Small intestine (tissue), 7 donors: ENCODE measurements at regions not wholly inside any gene's neighbourhood (a gene's known extent, or its start where the extent isn't known, plus 50 kb on each side); places are given as distances from the start of the nearest gene placed in this dataset.
A peak's percentile ranks its signal among the peaks of the same experiment; 100 is the strongest.

Source experiments
- DNase-seq, 2 donors: peaks; one replicate each; pipeline versions ENCODE4 v3.0.0 to v3.0.0-alpha.2; 2013
- FAIRE-seq: peaks from 2 replicates; lab custom pipeline; 2012; peaks lifted over from hg19 to GRCh38; lab: Jason Lieb, UNC
- H3K27ac ChIP-seq, 3 donors: one replicate each; pipeline ENCODE4 v1.5.1; 2013; ENCODE audit warnings: low read length in 2 of 3, mild to moderate bottlenecking in 2 of 3, control low read depth in 1 of 3, inconsistent platforms in 1 of 3, low read depth in 1 of 3, moderate library complexity in 1 of 3
- H3K27me3 ChIP-seq, 3 donors: one replicate each; pipeline ENCODE4 v1.6.1; 2013; ENCODE audit warnings: low read length in 3 of 3, inconsistent platforms in 1 of 3; ENCODE audit not compliant: control insufficient read depth in 3 of 3, insufficient read depth in 3 of 3
- H3K36me3 ChIP-seq, 3 donors: one replicate each; pipeline ENCODE4 v1.6.1; 2013; ENCODE audit warnings: low read length in 3 of 3, inconsistent platforms in 1 of 3, low read depth in 1 of 3, mild to moderate bottlenecking in 1 of 3, moderate library complexity in 1 of 3; ENCODE audit not compliant: control insufficient read depth in 3 of 3, insufficient read depth in 2 of 3
- H3K4me1 ChIP-seq, 3 donors: one replicate each; pipeline ENCODE4 v1.6.1; 2013; ENCODE audit warnings: low read length in 2 of 3, inconsistent platforms in 1 of 3, low read depth in 1 of 3, mild to moderate bottlenecking in 1 of 3, moderate library complexity in 1 of 3; ENCODE audit not compliant: control insufficient read depth in 3 of 3, insufficient read depth in 2 of 3
- H3K4me3 ChIP-seq, 3 donors: one replicate each; pipeline ENCODE4 v1.5.1; 2013; ENCODE audit warnings: low read length in 3 of 3, control low read depth in 1 of 3, inconsistent platforms in 1 of 3, low read depth in 1 of 3, mild to moderate bottlenecking in 1 of 3, moderate library complexity in 1 of 3
- H3K9me3 ChIP-seq, 2 donors: one replicate each; pipeline ENCODE4 v1.6.1; 2013; ENCODE audit warnings: low read depth in 1 of 2, low read length in 1 of 2; ENCODE audit not compliant: control insufficient read depth in 2 of 2, insufficient read depth in 1 of 2
- WGBS, 3 donors: extraction: QIAGEN DNeasy Blood & Tissue Kit; methylation state at CpG; one replicate each; pipeline ENCODE4 v1.1.7; 2013; 5-methylcytosine and 5-hydroxymethylcytosine counted together
- donor health status: healthy with polysubstance abuse.
- donor health status: control.
- donor health status: control.
- donor health status: Bipolar disorder and iron deficiency.
- donor health status: healthy.

- peak in 1 of 2 donors; percentile 13 for DNase-seq
- Histone ChIP-seq H3K9me3 (no peaks in the 10 kb centered on the region), H3K4me3 (no peak overlapping the region), H3K27ac (peak overlapping the region in 2 of 3 donors; percentile 81 to 91), H3K27me3 (peaks cover 0 to 5% (median 0%) of the 10 kb centered on the region in 3 donors), H3K36me3 (no peaks in the 10 kb centered on the region), H3K4me1 (peaks cover 0 to 3% (median 0%) of the 10 kb centered on the region in 3 donors)
- FAIRE-seq, result no peak
- 49 to 61% (median 56%) methylated on average over 13 of the region's 13 CpGs for WGBS, 3 donors
Measured at GRCh38 chr2:238728330-238729260, 119.3 kb upstream of the TWIST2 start.

DNA sequence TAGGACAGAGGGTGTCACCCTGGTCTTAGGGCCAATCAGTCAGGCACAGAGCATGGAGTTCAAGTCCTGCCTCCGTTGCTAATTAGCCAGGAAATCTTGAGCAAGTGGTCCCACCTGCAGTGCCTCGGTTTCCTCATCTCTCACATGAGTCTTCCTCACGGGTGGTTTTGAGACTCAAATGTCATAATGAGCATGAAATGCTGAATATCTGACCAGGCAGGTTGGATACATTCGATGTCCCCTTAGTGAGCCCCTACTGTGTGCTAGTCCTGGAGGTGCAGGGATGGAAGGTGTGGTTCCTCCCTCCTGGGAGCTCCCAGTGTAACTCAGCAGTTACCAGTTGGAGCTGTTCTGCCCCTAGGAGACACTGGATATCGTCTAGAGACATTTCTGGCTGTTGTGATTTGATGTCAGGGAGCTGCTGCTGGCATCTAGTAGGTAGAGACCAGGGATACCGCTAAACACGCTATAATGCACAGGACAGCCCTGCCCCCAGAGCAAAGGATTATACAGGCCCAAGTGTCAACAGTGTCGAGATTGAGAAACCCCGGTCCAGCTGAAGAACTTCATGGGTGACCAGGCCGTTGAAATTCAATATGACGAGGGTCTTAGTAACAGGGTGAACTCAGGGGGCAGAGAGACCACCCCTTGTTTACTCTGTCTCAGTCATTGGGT is 118.5 kb upstream of the TWIST2 start:
- Histone ChIP-seq H3K4me1 (peaks cover 0 to 3% (median 0%) of the 10 kb centered on the region in 3 donors), H3K36me3 (no peaks in the 10 kb centered on the region), H3K27ac (peak overlapping the region in 2 of 3 donors; percentile 81 to 91), H3K9me3 (no peaks in the 10 kb centered on the region), H3K27me3 (peaks cover 0 to 5% (median 0%) of the 10 kb centered on the region in 3 donors), H3K4me3 (no peak overlapping the region)
- WGBS, 3 donors, result 71 to 86% (median 74%) methylated on average over 11 of the region's 11 CpGs
- DNase-seq (no peak), FAIRE-seq (no peak)

DNA sequence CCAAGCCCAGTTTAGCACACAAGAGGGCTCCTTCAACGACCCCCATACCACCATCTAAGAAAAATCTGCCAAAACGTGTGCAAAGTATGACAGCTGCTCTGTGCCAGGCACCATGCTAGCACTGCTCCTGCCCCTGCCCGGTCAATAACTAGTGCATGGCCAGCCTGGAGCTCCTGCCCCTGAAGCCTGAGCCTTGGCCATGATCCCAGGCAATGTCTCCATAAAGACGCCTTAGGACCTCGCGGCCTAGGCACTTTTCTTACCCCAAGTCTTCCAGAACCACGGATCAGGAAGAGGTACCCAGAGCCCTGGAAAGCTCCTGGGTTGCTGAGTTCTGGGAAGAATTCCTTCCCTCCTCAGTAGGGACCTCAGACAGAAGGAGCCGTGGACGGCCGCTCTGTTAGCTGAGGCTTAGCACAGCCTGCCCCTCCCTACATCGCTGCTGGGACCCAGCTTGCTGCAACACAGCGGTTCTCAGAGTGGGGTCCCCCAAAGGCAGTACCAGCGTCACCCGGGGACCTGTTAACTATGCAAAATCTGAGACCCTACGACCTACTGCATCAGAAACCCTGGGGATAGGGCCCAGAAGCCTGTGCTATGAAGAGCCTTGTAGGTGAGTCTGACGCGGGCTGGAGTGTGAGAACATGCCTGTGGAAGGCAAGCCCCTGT is 117.8 kb upstream of the TWIST2 start:
- no peak for DNase-seq
- 75 to 87% (median 81%) methylated on average over 17 of the region's 17 CpGs for WGBS, 3 donors
- Histone ChIP-seq H3K36me3 (no peaks in the 10 kb centered on the region), H3K27me3 (peaks cover 0 to 2% (median 0%) of the 10 kb centered on the region in 3 donors), H3K4me3 (no peak overlapping the region), H3K27ac (no peak overlapping the region), H3K9me3 (no peaks in the 10 kb centered on the region), H3K4me1 (peaks cover 0 to 3% (median 0%) of the 10 kb centered on the region in 3 donors)
- no peak for FAIRE-seq

- Histone ChIP-seq H3K9me3 (no peaks in the 10 kb centered on the region), H3K4me1 (peaks cover 0 to 3% (median 0%) of the 10 kb centered on the region in 3 donors), H3K27ac (no peak overlapping the region), H3K4me3 (no peak overlapping the region), H3K27me3 (peaks cover 0 to 2% (median 0%) of the 10 kb centered on the region in 3 donors), H3K36me3 (no peaks in the 10 kb centered on the region)
- no peak for FAIRE-seq
- 82 to 84% (median 84%) methylated on average over 4 of the region's 4 CpGs for WGBS, 3 donors
- DNase-seq, result no peak
Measured at GRCh38 chr2:238730881-238731280, 117.0 kb upstream of the TWIST2 start.

- Histone ChIP-seq H3K27me3 (no peaks in the 10 kb centered on the region), H3K4me3 (no peak overlapping the region), H3K4me1 (peaks cover 0 to 3% (median 0%) of the 10 kb centered on the region in 3 donors), H3K36me3 (no peaks in the 10 kb centered on the region), H3K27ac (no peak overlapping the region), H3K9me3 (no peaks in the 10 kb centered on the region)
- no peak for FAIRE-seq
- no peak for DNase-seq
- 66 to 74% (median 71%) methylated on average over 3 of the region's 3 CpGs for WGBS, 3 donors
Measured at GRCh38 chr2:238731961-238732360, 115.9 kb upstream of the TWIST2 start.

- no peaks in the 10 kb centered on the region for H3K36me3 ChIP-seq
- DNase-seq (no peak), FAIRE-seq (no peak)
- 68 to 75% (median 73%) methylated on average over 6 of the region's 6 CpGs for WGBS, 3 donors
- H3K27me3 ChIP-seq, result peaks cover 0 to 1% (median 0%) of the 10 kb centered on the region in 3 donors
- H3K4me3 ChIP-seq, result no peak overlapping the region
- no peak overlapping the region for H3K27ac ChIP-seq
- no peaks in the 10 kb centered on the region for H3K4me1 ChIP-seq
- no peaks in the 10 kb centered on the region for H3K9me3 ChIP-seq
Measured at GRCh38 chr2:238738917-238739316, 109.0 kb upstream of the TWIST2 start.

- Histone ChIP-seq H3K36me3 (no peaks in the 10 kb centered on the region), H3K4me3 (no peak overlapping the region), H3K9me3 (no peaks in the 10 kb centered on the region), H3K27me3 (peaks cover 0 to 1% (median 0%) of the 10 kb centered on the region in 3 donors), H3K27ac (no peak overlapping the region), H3K4me1 (no peaks in the 10 kb centered on the region)
- FAIRE-seq (no peak), DNase-seq (no peak)
- WGBS, 3 donors, result 62 to 77% (median 66%) methylated on average over 5 of the region's 5 CpGs
Measured at GRCh38 chr2:238739668-238740067, 108.2 kb upstream of the TWIST2 start.

DNA sequence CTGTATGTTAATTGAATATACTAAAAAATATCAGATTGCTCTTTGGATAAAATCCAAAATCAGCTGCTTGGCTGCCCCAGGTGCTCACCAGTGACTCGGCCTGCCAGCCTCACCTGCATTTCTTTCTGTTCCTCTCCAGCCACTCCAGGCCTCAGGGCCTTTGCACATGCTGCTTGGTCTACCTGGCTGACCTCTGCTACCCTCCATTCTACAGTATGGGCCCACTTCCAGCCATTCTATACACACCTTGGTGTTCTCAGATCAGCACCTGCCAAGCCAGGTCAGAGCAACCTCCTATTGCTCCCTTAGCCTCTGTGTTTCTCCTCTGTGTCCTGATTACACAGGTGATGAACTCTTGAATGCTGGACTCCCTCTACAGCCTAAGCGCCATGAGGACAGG is 106.6 kb upstream of the TWIST2 start:
- H3K9me3 ChIP-seq, result no peaks in the 10 kb centered on the region
- WGBS, 3 donors, result 63 to 86% (median 75%) methylated on average over 2 of the region's 2 CpGs
- no peak for FAIRE-seq

More for the DNA sequence above, 106.6 kb upstream of the TWIST2 start:
- Histone ChIP-seq H3K4me1 (no peaks in the 10 kb centered on the region), H3K4me3 (no peak overlapping the region), H3K27ac (no peak overlapping the region), H3K36me3 (no peaks in the 10 kb centered on the region), H3K27me3 (peaks cover 0 to 1% (median 0%) of the 10 kb centered on the region in 3 donors)
- no peak for DNase-seq
